Tibial nerve (tissue), 4 donors: ENCODE measurements at regions not wholly inside any gene's neighbourhood (a gene's known extent, or its start where the extent isn't known, plus 50 kb on each side); places are given as distances from the start of the nearest gene placed in this dataset.

Source experiments
- EP300 ChIP-seq, 2 donors: sonication (generic); formaldehyde crosslinking; IDR thresholded peaks; one replicate each; pipeline ENCODE4 v1.6.1; 2017; ENCODE audit warnings: antibody characterized with exemption in 2 of 2, mild to moderate bottlenecking in 1 of 2
- POLR2A ChIP-seq, 2 donors: fragments of 450-650 bp; IDR thresholded peaks; one replicate each; pipeline ENCODE4 v1.6.1; 2017; ENCODE audit warnings: antibody characterized with exemption in 2 of 2, mild to moderate bottlenecking in 2 of 2, moderate library complexity in 2 of 2
- TF ChIP-seq, protein P1 (sequence below), 5 experiments: fragments of 200-600 bp in 3 of 5; fragments of 450-650 bp in 2 of 5; sonication (generic) in 3 of 5; IDR thresholded peaks; one replicate each; pipeline ENCODE4 v1.5.1; 2016 to 2019; ENCODE audit warnings: antibody characterized with exemption in 5 of 5, mild to moderate bottlenecking in 3 of 5, moderate library complexity in 2 of 5

DNA sequence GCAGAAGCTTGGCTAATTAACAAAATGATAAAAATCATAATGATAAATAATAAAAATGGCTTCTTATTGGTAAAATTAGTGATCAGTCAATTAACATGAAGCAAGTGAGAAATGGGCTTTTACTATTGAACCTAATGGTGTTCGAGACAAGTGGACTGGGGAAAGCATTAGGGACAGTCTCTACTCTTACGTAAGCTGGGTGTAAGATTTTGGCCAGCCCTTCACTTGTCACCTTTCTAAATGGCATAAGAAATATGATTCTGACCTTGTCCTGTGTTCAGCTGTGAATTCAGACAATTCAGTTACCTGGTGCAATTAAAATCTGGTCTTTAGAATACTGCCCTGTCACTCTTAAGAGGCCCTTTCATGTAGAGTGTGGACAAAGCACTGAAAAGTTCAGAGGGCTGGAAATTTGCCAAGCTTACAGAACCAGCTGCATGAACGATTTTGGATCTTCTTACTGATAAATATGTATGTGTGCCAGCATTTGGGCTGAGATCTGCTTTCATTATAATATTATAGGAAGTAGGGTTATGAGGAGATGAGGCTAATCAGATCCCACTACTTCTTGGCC lies 115.9 kb downstream of the QRSL1 start:
- TF ChIP-seq EP300 (IDR thresholded peaks at IDR 0.05), result no peak
- no peak for TF ChIP-seq POLR2A (IDR thresholded peaks at IDR 0.05)
- TF ChIP-seq, protein P1, sequence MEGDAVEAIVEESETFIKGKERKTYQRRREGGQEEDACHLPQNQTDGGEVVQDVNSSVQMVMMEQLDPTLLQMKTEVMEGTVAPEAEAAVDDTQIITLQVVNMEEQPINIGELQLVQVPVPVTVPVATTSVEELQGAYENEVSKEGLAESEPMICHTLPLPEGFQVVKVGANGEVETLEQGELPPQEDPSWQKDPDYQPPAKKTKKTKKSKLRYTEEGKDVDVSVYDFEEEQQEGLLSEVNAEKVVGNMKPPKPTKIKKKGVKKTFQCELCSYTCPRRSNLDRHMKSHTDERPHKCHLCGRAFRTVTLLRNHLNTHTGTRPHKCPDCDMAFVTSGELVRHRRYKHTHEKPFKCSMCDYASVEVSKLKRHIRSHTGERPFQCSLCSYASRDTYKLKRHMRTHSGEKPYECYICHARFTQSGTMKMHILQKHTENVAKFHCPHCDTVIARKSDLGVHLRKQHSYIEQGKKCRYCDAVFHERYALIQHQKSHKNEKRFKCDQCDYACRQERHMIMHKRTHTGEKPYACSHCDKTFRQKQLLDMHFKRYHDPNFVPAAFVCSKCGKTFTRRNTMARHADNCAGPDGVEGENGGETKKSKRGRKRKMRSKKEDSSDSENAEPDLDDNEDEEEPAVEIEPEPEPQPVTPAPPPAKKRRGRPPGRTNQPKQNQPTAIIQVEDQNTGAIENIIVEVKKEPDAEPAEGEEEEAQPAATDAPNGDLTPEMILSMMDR (IDR thresholded peaks at IDR 0.05), result no peak
